Loucy (cell line): ENCODE measurements at regions not wholly inside any gene's neighbourhood (a gene's known extent, or its start where the extent isn't known, plus 50 kb on each side); places are given as distances from the start of the nearest gene placed in this dataset.

Experiments used
- H2AFZ ChIP-seq: fragments of 200-600 bp; sonication (generic); 2 replicates; pipeline ENCODE4 v1.6.0; 2016; ENCODE audit warnings: antibody characterized with exemption, mild to moderate bottlenecking, low read length, moderate library complexity
- H3F3A ChIP-seq: fragments of 200-600 bp; 2 replicates; pipeline ENCODE4 v1.6.0; 2016; ENCODE audit warnings: antibody characterized with exemption, low read depth, mild to moderate bottlenecking
- H3K27me3 ChIP-seq: fragments of 200-600 bp; sonication (generic); 2 replicates; pipeline ENCODE4 v1.6.1; 2014; ENCODE audit warnings: low read length, mild to moderate bottlenecking; ENCODE audit not compliant: insufficient read depth, poor library complexity, severe bottlenecking
- H3K36me3 ChIP-seq: fragments of 200-600 bp; sonication (generic); 2 replicates; pipeline ENCODE4 v1.6.1; 2016; ENCODE audit warnings: low read length; ENCODE audit not compliant: insufficient read depth
- H3K4me1 ChIP-seq: fragments of 200-600 bp; sonication (generic); 2 replicates; pipeline ENCODE4 v1.5.1; 2014; ENCODE audit warnings: low read length, mild to moderate bottlenecking; ENCODE audit not compliant: insufficient read depth, poor library complexity, severe bottlenecking
- H3K4me2 ChIP-seq: fragments of 200-600 bp; sonication (generic); 2 replicates; pipeline ENCODE4 v1.6.0; 2014; ENCODE audit warnings: antibody characterized with exemption, low read length, low read depth, mild to moderate bottlenecking; ENCODE audit not compliant: poor library complexity, severe bottlenecking
- H3K4me3 ChIP-seq: fragments of 200-600 bp; sonication (generic); 2 replicates; pipeline ENCODE4 v1.5.1; 2014; ENCODE audit warnings: low read length, mild to moderate bottlenecking, mixed read lengths; ENCODE audit not compliant: poor library complexity, severe bottlenecking
- H3K79me2 ChIP-seq: fragments of 200-600 bp; sonication (generic); 2 replicates; pipeline ENCODE4 v1.6.1; 2014; ENCODE audit warnings: low read length; ENCODE audit not compliant: insufficient read depth
- H3K9ac ChIP-seq: fragments of 200-600 bp; sonication (generic); 2 replicates; pipeline ENCODE4 v1.6.0; 2014; ENCODE audit warnings: mild to moderate bottlenecking, low read depth, low read length, moderate library complexity; ENCODE audit not compliant: poor library complexity, severe bottlenecking
- H3K9me2 ChIP-seq: fragments of 200-600 bp; sonication (generic); replicated peaks from 2 replicates; pipeline ENCODE4 v1.6.1; 2016; ENCODE audit warnings: low read depth, low read length, mixed read lengths
- H3K9me3 ChIP-seq: fragments of 200-600 bp; sonication (generic); 2 replicates; pipeline ENCODE4 v1.6.1; 2014; ENCODE audit warnings: mild to moderate bottlenecking, antibody characterized with exemption, low read length, low read depth; ENCODE audit not compliant: insufficient read depth
- H4K20me1 ChIP-seq: fragments of 200-600 bp; sonication (generic); 2 replicates; pipeline ENCODE4 v1.6.0; 2014; ENCODE audit warnings: antibody characterized with exemption, low read length, mild to moderate bottlenecking; ENCODE audit not compliant: insufficient read depth, poor library complexity, severe bottlenecking
- EZH2phosphoT487 ChIP-seq: fragments of 200-600 bp; IDR thresholded peaks from 2 replicates; pipeline ENCODE4 v1.6.1; 2018; ENCODE audit warnings: antibody characterized with exemption, mild to moderate bottlenecking, moderate library complexity, borderline replicate concordance
- TF ChIP-seq, protein P1 (sequence below): fragments of 200-600 bp; sonication (generic); conservative IDR thresholded peaks from 2 replicates; pipeline ENCODE4 v1.5.1; 2014; ENCODE audit warnings: mild to moderate bottlenecking, antibody characterized with exemption, low read length

DNA sequence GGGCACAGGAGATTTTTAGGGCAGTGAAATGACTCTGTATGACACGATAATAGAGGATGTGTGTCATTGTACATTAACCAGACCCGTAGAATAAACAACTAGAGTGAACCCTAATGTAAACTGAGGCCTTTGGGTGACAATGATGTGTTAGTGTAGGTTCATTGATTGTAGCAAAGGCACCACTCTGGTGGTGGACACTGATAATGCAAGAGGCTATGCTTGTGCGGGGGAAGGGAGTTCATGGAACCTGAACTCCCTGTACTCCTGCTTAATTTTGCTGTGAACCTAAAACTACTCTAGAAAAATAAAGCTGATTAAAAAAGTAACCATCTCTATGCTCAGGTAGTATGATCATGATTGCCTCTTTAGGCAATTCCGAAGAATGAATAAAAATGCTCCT is 96.3 kb upstream of the VIPR2 start:
- Histone ChIP-seq H2AFZ (no peak overlapping the region), H3K79me2 (no peaks in the 10 kb centered on the region), H3K27me3 (no peaks in the 10 kb centered on the region), H3K9me2 (no peaks in the 10 kb centered on the region), H3K9me3 (peaks cover 28% of the 10 kb centered on the region; the same call in 1 of the 2 replicates), H3K36me3 (no peaks in the 10 kb centered on the region), H3K9ac (no peak overlapping the region), H3K4me1 (no peaks in the 10 kb centered on the region), H3K4me2 (no peak overlapping the region), H3F3A (no peaks in the 10 kb centered on the region), H3K4me3 (no peak overlapping the region), H4K20me1 (no peaks in the 10 kb centered on the region)
- TF ChIP-seq, protein P1, sequence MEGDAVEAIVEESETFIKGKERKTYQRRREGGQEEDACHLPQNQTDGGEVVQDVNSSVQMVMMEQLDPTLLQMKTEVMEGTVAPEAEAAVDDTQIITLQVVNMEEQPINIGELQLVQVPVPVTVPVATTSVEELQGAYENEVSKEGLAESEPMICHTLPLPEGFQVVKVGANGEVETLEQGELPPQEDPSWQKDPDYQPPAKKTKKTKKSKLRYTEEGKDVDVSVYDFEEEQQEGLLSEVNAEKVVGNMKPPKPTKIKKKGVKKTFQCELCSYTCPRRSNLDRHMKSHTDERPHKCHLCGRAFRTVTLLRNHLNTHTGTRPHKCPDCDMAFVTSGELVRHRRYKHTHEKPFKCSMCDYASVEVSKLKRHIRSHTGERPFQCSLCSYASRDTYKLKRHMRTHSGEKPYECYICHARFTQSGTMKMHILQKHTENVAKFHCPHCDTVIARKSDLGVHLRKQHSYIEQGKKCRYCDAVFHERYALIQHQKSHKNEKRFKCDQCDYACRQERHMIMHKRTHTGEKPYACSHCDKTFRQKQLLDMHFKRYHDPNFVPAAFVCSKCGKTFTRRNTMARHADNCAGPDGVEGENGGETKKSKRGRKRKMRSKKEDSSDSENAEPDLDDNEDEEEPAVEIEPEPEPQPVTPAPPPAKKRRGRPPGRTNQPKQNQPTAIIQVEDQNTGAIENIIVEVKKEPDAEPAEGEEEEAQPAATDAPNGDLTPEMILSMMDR: no peak
- no peak for TF ChIP-seq EZH2phosphoT487

DNA sequence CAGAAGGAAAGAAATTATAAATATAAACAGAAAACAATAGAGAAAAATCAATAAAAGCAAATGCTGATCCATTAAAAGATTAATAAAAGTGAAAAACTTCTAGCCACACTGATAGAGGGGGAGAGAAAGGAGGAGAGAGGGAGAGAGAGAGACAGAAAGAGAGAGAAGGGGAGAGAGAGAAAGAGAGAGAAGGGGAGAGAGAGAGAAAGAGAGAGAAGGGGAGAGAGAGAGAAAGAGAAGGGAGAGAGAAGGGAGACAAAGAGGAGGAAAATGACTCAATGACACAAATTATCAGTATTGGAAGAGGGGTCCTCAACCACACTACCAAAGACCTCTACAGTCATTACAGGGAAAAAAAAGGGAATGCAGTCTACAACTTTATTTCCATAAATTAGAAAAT is 94.4 kb upstream of the VIPR2 start:
- no peak for TF ChIP-seq EZH2phosphoT487
- TF ChIP-seq, protein P1: no peak
- no peaks in the 10 kb centered on the region for H4K20me1 ChIP-seq
- no peak overlapping the region for H3K4me3 ChIP-seq
- no peak overlapping the region for H3K4me2 ChIP-seq
- no peaks in the 10 kb centered on the region for H3K36me3 ChIP-seq
- no peaks in the 10 kb centered on the region for H3K4me1 ChIP-seq
- H3K9me3 ChIP-seq: peaks cover 35% of the 10 kb centered on the region; the same call in 1 of the 2 replicates
- H2AFZ ChIP-seq: no peak overlapping the region
- H3K27me3 ChIP-seq: no peaks in the 10 kb centered on the region
- no peak overlapping the region for H3K9ac ChIP-seq
- no peaks in the 10 kb centered on the region for H3K79me2 ChIP-seq
- no peaks in the 10 kb centered on the region for H3F3A ChIP-seq
- no peaks in the 10 kb centered on the region for H3K9me2 ChIP-seq

DNA sequence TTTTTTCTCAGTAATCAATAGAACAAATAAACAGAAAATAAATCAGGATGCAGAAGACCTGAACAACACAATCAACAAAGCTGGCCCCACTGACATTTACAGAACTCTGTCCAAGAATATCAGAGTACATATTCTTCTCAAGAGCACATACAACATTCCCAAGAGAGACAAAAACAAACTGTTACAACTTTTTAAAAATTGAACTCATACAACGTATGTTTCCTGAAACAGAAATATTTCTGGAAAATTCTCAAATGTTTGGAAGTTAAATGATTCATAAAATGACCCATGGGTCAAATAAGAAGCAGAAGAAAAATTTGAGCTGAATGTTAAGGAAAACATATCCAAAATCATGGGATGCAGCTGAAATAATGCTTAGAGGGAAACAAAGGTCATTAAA is 93.9 kb upstream of the VIPR2 start:
- no peaks in the 10 kb centered on the region for H3K79me2 ChIP-seq
- H3K9ac ChIP-seq: no peak overlapping the region
- H3K4me2 ChIP-seq: no peak overlapping the region
- no peaks in the 10 kb centered on the region for H3F3A ChIP-seq
- H2AFZ ChIP-seq: no peak overlapping the region
- no peaks in the 10 kb centered on the region for H3K4me1 ChIP-seq
- no peaks in the 10 kb centered on the region for H3K9me2 ChIP-seq
- H3K9me3 ChIP-seq: peaks cover 38% of the 10 kb centered on the region; the same call in 1 of the 2 replicates
- no peak overlapping the region for H3K4me3 ChIP-seq
- no peaks in the 10 kb centered on the region for H3K27me3 ChIP-seq
- TF ChIP-seq, protein P1: no peak
- no peak for TF ChIP-seq EZH2phosphoT487
- no peaks in the 10 kb centered on the region for H3K36me3 ChIP-seq
- H4K20me1 ChIP-seq: no peaks in the 10 kb centered on the region
